ENCODE measurements at regions not wholly inside any gene's neighbourhood (a gene's known extent, or its start where the extent isn't known, plus 50 kb on each side); places are given as distances from the start of the nearest gene placed in this dataset.

GRCh38 chr10:128660726-128661125 lies 534.5 kb upstream of the MKI67 start:
- no peaks in the 10 kb centered on the region for H4K20me1 ChIP-seq (ENCODE audit: insufficient read depth, low read length)
- no peaks in the 10 kb centered on the region for H3K4me1 ChIP-seq (ENCODE audit: low read length)
- H3K9me3 ChIP-seq (ENCODE audit: insufficient read depth, low read length) = no peaks in the 10 kb centered on the region
- no peak for TF ChIP-seq CTCF (IDR thresholded peaks at IDR 0.05; ENCODE audit: low read depth, low read length)
- TF ChIP-seq EZH2phosphoT487 (IDR thresholded peaks at IDR 0.05; ENCODE audit: low read depth) = no peak
- no peak overlapping the region for H2AFZ ChIP-seq (ENCODE audit: low read depth, low read length)
- no peak overlapping the region for H3K27ac ChIP-seq (ENCODE audit: low read length)
- H3K27me3 ChIP-seq (ENCODE audit: low read depth, low read length) = no peaks in the 10 kb centered on the region
- no peak overlapping the region for H3K4me3 ChIP-seq (ENCODE audit: low read length)
- no peak overlapping the region for H3K4me2 ChIP-seq (ENCODE audit: low read length)
- H3K79me2 ChIP-seq (ENCODE audit: low read length) = no peaks in the 10 kb centered on the region
- no peaks in the 10 kb centered on the region for H3K36me3 ChIP-seq (replicated peaks; ENCODE audit: low read depth, low read length)
- no peak overlapping the region for H3K9ac ChIP-seq (ENCODE audit: low read length)

- Histone ChIP-seq H2AFZ (ENCODE audit: low read depth, low read length) (no peak overlapping the region), H4K20me1 (ENCODE audit: insufficient read depth, low read length) (no peaks in the 10 kb centered on the region), H3K79me2 (ENCODE audit: low read length) (no peaks in the 10 kb centered on the region), H3K36me3 (replicated peaks; ENCODE audit: low read depth, low read length) (no peaks in the 10 kb centered on the region), H3K27ac (ENCODE audit: low read length) (no peak overlapping the region), H3K4me1 (ENCODE audit: low read length) (no peaks in the 10 kb centered on the region), H3K27me3 (ENCODE audit: low read depth, low read length) (no peaks in the 10 kb centered on the region), H3K9me3 (ENCODE audit: insufficient read depth, low read length) (no peaks in the 10 kb centered on the region), H3K4me3 (ENCODE audit: low read length) (no peak overlapping the region), H3K9ac (ENCODE audit: low read length) (no peak overlapping the region), H3K4me2 (ENCODE audit: low read length) (no peak overlapping the region)
- TF ChIP-seq EZH2phosphoT487 (IDR thresholded peaks at IDR 0.05; ENCODE audit: low read depth) = no peak
- TF ChIP-seq CTCF (IDR thresholded peaks at IDR 0.05; ENCODE audit: low read depth, low read length) = no peak
Observed at GRCh38 chr10:128661404-128662197, 535.4 kb upstream of the MKI67 start.

GRCh38 chr10:128662520-128662919 lies 536.3 kb upstream of the MKI67 start:
- H2AFZ ChIP-seq (ENCODE audit: low read depth, low read length) = no peak overlapping the region
- no peaks in the 10 kb centered on the region for H3K27me3 ChIP-seq (ENCODE audit: low read depth, low read length)
- TF ChIP-seq EZH2phosphoT487 (IDR thresholded peaks at IDR 0.05; ENCODE audit: low read depth) (no peak), CTCF (IDR thresholded peaks at IDR 0.05; ENCODE audit: low read depth, low read length) (no peak)
- no peaks in the 10 kb centered on the region for H3K4me1 ChIP-seq (ENCODE audit: low read length)
- H3K4me3 ChIP-seq (ENCODE audit: low read length) = no peak overlapping the region
- no peak overlapping the region for H3K9ac ChIP-seq (ENCODE audit: low read length)
- H4K20me1 ChIP-seq (ENCODE audit: insufficient read depth, low read length) = no peaks in the 10 kb centered on the region
- H3K27ac ChIP-seq (ENCODE audit: low read length) = no peak overlapping the region
- H3K9me3 ChIP-seq (ENCODE audit: insufficient read depth, low read length) = no peaks in the 10 kb centered on the region
- no peaks in the 10 kb centered on the region for H3K36me3 ChIP-seq (replicated peaks; ENCODE audit: low read depth, low read length)
- H3K4me2 ChIP-seq (ENCODE audit: low read length) = no peak overlapping the region
- no peaks in the 10 kb centered on the region for H3K79me2 ChIP-seq (ENCODE audit: low read length)

DNA sequence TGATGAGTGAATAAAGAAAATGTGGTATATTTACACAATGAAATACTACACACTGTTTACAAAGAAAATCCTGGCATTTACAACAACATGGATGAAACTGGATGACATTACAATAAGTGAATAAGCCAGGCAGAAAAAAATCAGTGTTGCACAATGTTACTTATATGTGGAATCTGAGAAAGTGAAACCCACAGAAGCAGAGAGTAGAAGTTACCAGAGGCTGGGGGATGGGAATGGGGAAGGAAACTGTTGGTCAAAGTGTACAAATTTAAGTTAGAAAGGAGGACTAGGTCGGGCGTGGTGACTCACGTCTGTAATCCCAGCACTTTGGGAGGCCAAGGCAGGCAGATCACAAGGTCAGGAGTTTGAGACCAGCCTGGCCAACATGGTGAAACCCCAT lies 538.5 kb upstream of the MKI67 start:
- H3K4me3 ChIP-seq (ENCODE audit: low read length) = no peak overlapping the region
- no peaks in the 10 kb centered on the region for H3K4me1 ChIP-seq (ENCODE audit: low read length)
- H3K27me3 ChIP-seq (ENCODE audit: low read depth, low read length) = no peaks in the 10 kb centered on the region
- no peaks in the 10 kb centered on the region for H3K36me3 ChIP-seq (replicated peaks; ENCODE audit: low read depth, low read length)
- no peak overlapping the region for H3K4me2 ChIP-seq (ENCODE audit: low read length)
- no peak for TF ChIP-seq EZH2phosphoT487 (IDR thresholded peaks at IDR 0.05; ENCODE audit: low read depth)
- TF ChIP-seq CTCF (IDR thresholded peaks at IDR 0.05; ENCODE audit: low read depth, low read length) = no peak
- no peaks in the 10 kb centered on the region for H4K20me1 ChIP-seq (ENCODE audit: insufficient read depth, low read length)
- H3K9me3 ChIP-seq (ENCODE audit: insufficient read depth, low read length) = no peaks in the 10 kb centered on the region
- no peak overlapping the region for H3K27ac ChIP-seq (ENCODE audit: low read length)
- H3K9ac ChIP-seq (ENCODE audit: low read length) = no peak overlapping the region
- H3K79me2 ChIP-seq (ENCODE audit: low read length) = no peaks in the 10 kb centered on the region
- H2AFZ ChIP-seq (ENCODE audit: low read depth, low read length) = no peak overlapping the region

Measured in OCI-LY3 (cell line).